ENCODE measurements at regions not wholly inside any gene's neighbourhood (a gene's known extent, or its start where the extent isn't known, plus 50 kb on each side); places are given as distances from the start of the nearest gene placed in this dataset.

DNA sequence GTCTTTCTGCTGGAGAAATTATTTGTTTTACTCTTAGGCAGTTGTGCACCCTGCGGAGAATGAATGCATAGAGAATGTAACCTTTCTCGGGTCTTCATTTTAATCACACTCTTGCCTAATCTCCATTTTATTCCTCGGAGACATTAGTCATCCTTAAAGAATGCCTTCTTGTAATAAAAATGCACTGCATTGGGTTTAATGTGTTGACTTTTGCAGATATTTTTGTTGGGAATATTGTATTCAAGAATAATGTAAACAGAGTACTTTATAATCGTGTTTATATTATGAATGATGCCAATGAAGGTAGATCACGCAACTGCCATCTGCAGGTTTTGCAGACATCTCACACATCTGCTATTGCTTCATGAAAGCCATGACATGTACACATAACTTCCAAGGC is 1093.9 kb upstream of the CDH6 start:
- TF ChIP-seq, protein P1, sequence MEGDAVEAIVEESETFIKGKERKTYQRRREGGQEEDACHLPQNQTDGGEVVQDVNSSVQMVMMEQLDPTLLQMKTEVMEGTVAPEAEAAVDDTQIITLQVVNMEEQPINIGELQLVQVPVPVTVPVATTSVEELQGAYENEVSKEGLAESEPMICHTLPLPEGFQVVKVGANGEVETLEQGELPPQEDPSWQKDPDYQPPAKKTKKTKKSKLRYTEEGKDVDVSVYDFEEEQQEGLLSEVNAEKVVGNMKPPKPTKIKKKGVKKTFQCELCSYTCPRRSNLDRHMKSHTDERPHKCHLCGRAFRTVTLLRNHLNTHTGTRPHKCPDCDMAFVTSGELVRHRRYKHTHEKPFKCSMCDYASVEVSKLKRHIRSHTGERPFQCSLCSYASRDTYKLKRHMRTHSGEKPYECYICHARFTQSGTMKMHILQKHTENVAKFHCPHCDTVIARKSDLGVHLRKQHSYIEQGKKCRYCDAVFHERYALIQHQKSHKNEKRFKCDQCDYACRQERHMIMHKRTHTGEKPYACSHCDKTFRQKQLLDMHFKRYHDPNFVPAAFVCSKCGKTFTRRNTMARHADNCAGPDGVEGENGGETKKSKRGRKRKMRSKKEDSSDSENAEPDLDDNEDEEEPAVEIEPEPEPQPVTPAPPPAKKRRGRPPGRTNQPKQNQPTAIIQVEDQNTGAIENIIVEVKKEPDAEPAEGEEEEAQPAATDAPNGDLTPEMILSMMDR (IDR thresholded peaks at IDR 0.05) = no peak
- TF ChIP-seq EZH2phosphoT487 (IDR thresholded peaks at IDR 0.05) (no peak), EZH2 (IDR thresholded peaks at IDR 0.05) (no peak)
